SH-SY5Y (cell line): ENCODE measurements at regions not wholly inside any gene's neighbourhood (a gene's known extent, or its start where the extent isn't known, plus 50 kb on each side); places are given as distances from the start of the nearest gene placed in this dataset.

Experiments used
- GATA2 ChIP-seq: IDR thresholded peaks from 2 replicates; pipeline ENCODE4 v1.6.1; 2011; ENCODE audit warnings: mild to moderate bottlenecking, low read depth, low read length
- GATA3 ChIP-seq: IDR thresholded peaks from 2 replicates; pipeline ENCODE4 v1.6.1; 2011; ENCODE audit warnings: low read depth, mild to moderate bottlenecking, low read length, moderate library complexity

DNA sequence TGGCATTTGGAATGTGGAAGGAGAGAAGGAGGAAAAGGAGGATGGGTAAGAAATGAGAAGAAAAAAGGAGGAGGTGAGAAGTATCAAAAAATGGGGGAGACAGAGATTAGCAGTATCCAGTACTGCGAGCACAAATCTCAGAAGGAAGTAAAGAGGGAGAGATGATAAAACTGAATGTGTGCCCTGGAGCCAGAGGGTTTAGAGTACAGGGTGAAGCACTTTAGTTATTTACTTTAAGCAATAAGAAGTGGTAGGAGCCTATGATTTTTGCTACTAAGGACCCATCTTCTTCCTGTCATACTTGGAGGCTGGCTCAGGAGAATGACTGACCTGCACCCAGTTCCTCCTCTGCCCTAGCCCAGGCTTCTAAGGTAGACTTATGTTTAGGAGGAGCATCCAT lies 94.9 kb downstream of the ADRB2 start:
- TF ChIP-seq GATA2, result no peak
- no peak for TF ChIP-seq GATA3
